OCI-LY7 (cell line): ENCODE measurements at regions not wholly inside any gene's neighbourhood (a gene's known extent, or its start where the extent isn't known, plus 50 kb on each side); places are given as distances from the start of the nearest gene placed in this dataset.

Source experiments
- BruUV-seq: library from RNA; stranded (reverse); fragments of 400-500 nt; replicated peaks from 2 replicates; lab custom pipeline; 2021; lab: Mats Ljungman, UMichigan
- CTCF ChIA-PET: fragments of 300-600 bp; sonication (Branson Sonifier 250); formaldehyde crosslinking; loops from one replicate; lab custom pipeline; 2022; ENCODE audit warnings: antibody characterized with exemption; ENCODE audit not compliant: unreplicated experiment; lab: Charles Lee
- POLR2A ChIA-PET: fragments of 300-600 bp; sonication (Branson Sonifier 250); formaldehyde crosslinking; loops from one replicate; lab custom pipeline; 2022; ENCODE audit warnings: antibody characterized with exemption; lab: Charles Lee
- DNase-seq: peaks from one replicate; pipeline ENCODE4 v3.0.0-alpha.2; 2015; ENCODE audit warnings: low spot score
- H2AFZ ChIP-seq: fragments of 200-600 bp; sonication (generic), shearing (Covaris generic); 2 replicates; pipeline ENCODE4 v1.6.1; 2014; ENCODE audit warnings: mild to moderate bottlenecking, antibody characterized with exemption, low read length, moderate library complexity
- H3K27ac ChIP-seq: fragments of 200-600 bp; sonication (generic); 2 replicates; pipeline ENCODE4 v1.5.1; 2014; ENCODE audit warnings: mixed run types, low read depth, mild to moderate bottlenecking, moderate library complexity, low read length, inconsistent platforms; ENCODE audit not compliant: poor library complexity, severe bottlenecking
- H3K36me3 ChIP-seq: fragments of 200-600 bp; sonication (generic); 2 replicates; pipeline ENCODE4 v1.6.1; 2014; ENCODE audit warnings: mild to moderate bottlenecking, antibody characterized with exemption, low read length, moderate library complexity, mixed read lengths; ENCODE audit not compliant: insufficient read depth
- H3K4me1 ChIP-seq: fragments of 200-600 bp; sonication (generic); 2 replicates; pipeline ENCODE4 v1.5.1; 2014; ENCODE audit warnings: mild to moderate bottlenecking, low read length; ENCODE audit not compliant: insufficient read depth, poor library complexity, severe bottlenecking
- H3K4me2 ChIP-seq: fragments of 200-600 bp; sonication (generic); 2 replicates; pipeline ENCODE4 v1.6.1; 2014; ENCODE audit warnings: mild to moderate bottlenecking, low read length
- H3K4me3 ChIP-seq: fragments of 200-600 bp; sonication (generic); 2 replicates; pipeline ENCODE4 v1.5.1; 2014; ENCODE audit warnings: mild to moderate bottlenecking, low read depth, low read length; ENCODE audit not compliant: poor library complexity, severe bottlenecking
- H3K79me2 ChIP-seq: fragments of 200-600 bp; sonication (generic); 2 replicates; pipeline ENCODE4 v1.6.1; 2016; ENCODE audit warnings: low read depth, mild to moderate bottlenecking, low read length, moderate library complexity, mixed read lengths; ENCODE audit not compliant: insufficient read depth
- H3K9me2 ChIP-seq: fragments of 200-600 bp; sonication (generic); 2 replicates; pipeline ENCODE4 v1.6.1; 2016; ENCODE audit warnings: mild to moderate bottlenecking, low read length, mixed read lengths; ENCODE audit not compliant: insufficient read depth
- H3K9me3 ChIP-seq: fragments of 200-600 bp; sonication (generic); 2 replicates; pipeline ENCODE4 v1.6.1; 2014; ENCODE audit warnings: mild to moderate bottlenecking, mixed run types, low read length, mixed read lengths
- H4K20me1 ChIP-seq: fragments of 200-600 bp; sonication (generic); 2 replicates; pipeline ENCODE4 v1.6.1; 2014; ENCODE audit warnings: mild to moderate bottlenecking, antibody characterized with exemption, low read length, moderate library complexity, mixed read lengths; ENCODE audit not compliant: insufficient read depth
- EZH2phosphoT487 ChIP-seq: fragments of 200-600 bp; sonication (generic); IDR thresholded peaks from 2 replicates; pipeline ENCODE4 v1.6.1; 2018; ENCODE audit warnings: low read depth, borderline replicate concordance, mild to moderate bottlenecking, mixed run types, antibody characterized with exemption, low read length, moderate library complexity, mixed read lengths
- intact Hi-C: fragments of 100-400 bp; cut with micrococcal nuclease; formaldehyde crosslinking; loops from one replicate; pipeline ENCODE4 v1.10.0; 2022; ENCODE audit not compliant: unreplicated experiment
- TF ChIP-seq, protein P1 (sequence below): fragments of 200-600 bp; sonication (generic); conservative IDR thresholded peaks from 2 replicates; pipeline ENCODE4 v1.5.1; 2014; ENCODE audit warnings: mild to moderate bottlenecking, antibody characterized with exemption, low read length, moderate library complexity, mixed read lengths

DNA sequence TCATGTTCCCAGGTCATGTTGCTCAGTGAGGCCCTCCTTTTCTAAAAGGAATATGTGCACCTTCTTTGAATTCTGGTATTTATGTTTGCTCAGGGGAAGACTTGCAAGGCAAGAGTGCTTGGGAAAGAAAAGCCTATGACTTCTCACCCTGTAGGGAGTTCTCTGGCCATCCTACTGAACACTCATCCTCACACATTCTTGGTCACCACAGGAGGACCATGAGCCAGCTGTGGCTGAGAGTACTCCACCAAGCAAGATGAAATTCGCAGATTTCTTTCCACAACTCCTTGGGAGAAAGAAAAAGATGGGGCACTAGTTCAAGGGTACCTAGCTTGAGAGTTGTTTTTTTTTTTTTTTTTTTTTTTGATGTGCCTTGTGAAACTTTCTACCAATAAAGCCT is 179.6 kb downstream of the FZD1 start:
- Histone ChIP-seq H3K9me3 (no peaks in the 10 kb centered on the region), H3K4me1 (no peaks in the 10 kb centered on the region), H3K4me2 (no peak overlapping the region), H3K27ac (no peak overlapping the region), H4K20me1 (no peaks in the 10 kb centered on the region), H3K36me3 (no peaks in the 10 kb centered on the region), H3K9me2 (no peaks in the 10 kb centered on the region), H3K79me2 (no peaks in the 10 kb centered on the region), H2AFZ (no peak overlapping the region), H3K4me3 (no peak overlapping the region)
- intact Hi-C loops = no loop called here
- TF ChIP-seq, protein P1, sequence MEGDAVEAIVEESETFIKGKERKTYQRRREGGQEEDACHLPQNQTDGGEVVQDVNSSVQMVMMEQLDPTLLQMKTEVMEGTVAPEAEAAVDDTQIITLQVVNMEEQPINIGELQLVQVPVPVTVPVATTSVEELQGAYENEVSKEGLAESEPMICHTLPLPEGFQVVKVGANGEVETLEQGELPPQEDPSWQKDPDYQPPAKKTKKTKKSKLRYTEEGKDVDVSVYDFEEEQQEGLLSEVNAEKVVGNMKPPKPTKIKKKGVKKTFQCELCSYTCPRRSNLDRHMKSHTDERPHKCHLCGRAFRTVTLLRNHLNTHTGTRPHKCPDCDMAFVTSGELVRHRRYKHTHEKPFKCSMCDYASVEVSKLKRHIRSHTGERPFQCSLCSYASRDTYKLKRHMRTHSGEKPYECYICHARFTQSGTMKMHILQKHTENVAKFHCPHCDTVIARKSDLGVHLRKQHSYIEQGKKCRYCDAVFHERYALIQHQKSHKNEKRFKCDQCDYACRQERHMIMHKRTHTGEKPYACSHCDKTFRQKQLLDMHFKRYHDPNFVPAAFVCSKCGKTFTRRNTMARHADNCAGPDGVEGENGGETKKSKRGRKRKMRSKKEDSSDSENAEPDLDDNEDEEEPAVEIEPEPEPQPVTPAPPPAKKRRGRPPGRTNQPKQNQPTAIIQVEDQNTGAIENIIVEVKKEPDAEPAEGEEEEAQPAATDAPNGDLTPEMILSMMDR = no peak
- CTCF ChIA-PET = no interaction called here
- no TSS peak for BruUV-seq
- no peak for DNase-seq
- POLR2A ChIA-PET = interaction anchor here (0.6 kb wide), 1 partner anchor 1242 kb away, joined by 3 read pairs; no protein-coding TSS in a partner anchor

DNA sequence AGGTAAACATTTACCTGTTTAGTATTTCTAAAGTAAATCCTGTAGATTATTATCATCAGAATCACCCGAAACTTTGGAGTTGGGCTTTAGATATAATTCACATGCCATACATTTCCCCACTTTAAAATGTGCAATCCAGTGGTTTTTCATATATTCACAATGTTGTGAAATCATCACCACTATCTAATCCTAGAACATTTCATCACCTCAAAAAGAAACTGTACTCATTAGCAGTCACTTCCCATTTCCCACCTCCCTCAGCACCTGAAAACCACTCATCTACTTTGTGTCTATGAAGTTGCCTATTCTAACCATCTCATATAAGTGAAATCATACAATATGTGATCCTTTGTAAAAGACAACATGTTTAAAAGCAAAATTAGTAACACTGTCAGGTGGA is 182.6 kb downstream of the FZD1 start:
- POLR2A ChIA-PET = interaction anchor here (0.7 kb wide), 1 partner anchor 231 kb away, joined by 3 read pairs; no protein-coding TSS in a partner anchor
- no peak overlapping the region for H3K4me3 ChIP-seq
- no peak overlapping the region for H3K27ac ChIP-seq
- H4K20me1 ChIP-seq = no peaks in the 10 kb centered on the region
- H3K4me2 ChIP-seq = no peak overlapping the region
- no peaks in the 10 kb centered on the region for H3K79me2 ChIP-seq
- no peak for DNase-seq
- BruUV-seq = no TSS peak
- TF ChIP-seq, protein P1 = no peak
- TF ChIP-seq EZH2phosphoT487 = no peak
- CTCF ChIA-PET = no interaction called here
- no peaks in the 10 kb centered on the region for H3K36me3 ChIP-seq
- intact Hi-C loops = no loop called here
- no peaks in the 10 kb centered on the region for H3K4me1 ChIP-seq
- H3K9me2 ChIP-seq = no peaks in the 10 kb centered on the region
- no peaks in the 10 kb centered on the region for H3K9me3 ChIP-seq
- H2AFZ ChIP-seq = no peak overlapping the region

DNA sequence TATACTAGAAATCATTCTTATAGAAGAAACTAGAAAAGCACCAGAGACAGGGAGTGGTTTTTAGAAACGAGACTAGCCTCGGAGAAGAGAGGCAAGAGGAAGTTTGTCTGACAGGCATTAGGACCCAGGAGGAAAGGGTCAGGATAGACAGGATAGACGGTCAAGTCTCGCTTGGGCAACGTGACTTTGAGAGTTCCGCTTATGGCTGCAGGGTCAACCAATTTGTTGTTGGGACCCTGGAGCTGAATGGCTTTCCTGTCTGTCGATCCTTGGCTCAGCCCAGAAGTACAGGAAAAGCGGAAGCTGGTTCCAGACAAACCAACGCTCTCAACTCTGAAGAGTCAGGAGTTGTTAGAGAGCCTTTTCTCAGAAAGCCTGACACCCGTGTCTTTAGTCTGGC is 191.2 kb downstream of the FZD1 start:
- Histone ChIP-seq H4K20me1 (no peaks in the 10 kb centered on the region), H3K79me2 (no peaks in the 10 kb centered on the region), H3K4me2 (no peak overlapping the region), H3K4me1 (no peaks in the 10 kb centered on the region), H2AFZ (no peak overlapping the region), H3K4me3 (no peak overlapping the region), H3K36me3 (no peaks in the 10 kb centered on the region), H3K9me2 (no peaks in the 10 kb centered on the region), H3K27ac (no peak overlapping the region), H3K9me3 (no peaks in the 10 kb centered on the region)
- no peak for DNase-seq
- intact Hi-C loops = no loop called here
- ChIA-PET CTCF (no interaction called here), POLR2A (no interaction called here)
- TF ChIP-seq, protein P1 = no peak
- no peak for TF ChIP-seq EZH2phosphoT487
- no TSS peak for BruUV-seq
